KMS-11 (cell line): ENCODE measurements at regions not wholly inside any gene's neighbourhood (a gene's known extent, or its start where the extent isn't known, plus 50 kb on each side); places are given as distances from the start of the nearest gene placed in this dataset.

ENCODE experiments used
- H2AFZ ChIP-seq: fragments of 200-600 bp; sonication (generic); 2 replicates; pipeline ENCODE4 v1.6.1; 2016; ENCODE audit warnings: antibody characterized with exemption, mixed run types, low read depth
- H3K27ac ChIP-seq: fragments of 200-600 bp; sonication (generic); 2 replicates; pipeline ENCODE4 v1.6.1; 2016; ENCODE audit warnings: mild to moderate bottlenecking, mixed run types
- H3K27me3 ChIP-seq: fragments of 200-600 bp; sonication (generic); 2 replicates; pipeline ENCODE4 v1.6.1; 2017; ENCODE audit warnings: mild to moderate bottlenecking, low read depth, mixed run types, moderate library complexity; ENCODE audit not compliant: insufficient read depth
- H3K36me3 ChIP-seq: fragments of 200-600 bp; sonication (generic); 2 replicates; pipeline ENCODE4 v1.6.1; 2017; ENCODE audit warnings: mild to moderate bottlenecking, mixed run types; ENCODE audit not compliant: insufficient read depth
- H3K4me1 ChIP-seq: fragments of 200-600 bp; sonication (generic); 2 replicates; pipeline ENCODE4 v1.6.1; 2016; ENCODE audit warnings: mild to moderate bottlenecking, low read depth, mixed run types; ENCODE audit not compliant: poor library complexity, severe bottlenecking
- H3K4me2 ChIP-seq: fragments of 200-600 bp; sonication (generic); 2 replicates; pipeline ENCODE4 v1.7.0; 2016; ENCODE audit warnings: mild to moderate bottlenecking, mixed run types
- H3K4me3 ChIP-seq: fragments of 200-600 bp; sonication (generic); IDR thresholded peaks from 2 replicates; pipeline ENCODE4 v1.6.1; 2017; ENCODE audit warnings: low read depth, low read length, mixed read lengths; ENCODE audit not compliant: insufficient read depth
- H3K79me2 ChIP-seq: fragments of 200-600 bp; sonication (generic); 2 replicates; pipeline ENCODE4 v1.6.1; 2016; ENCODE audit warnings: low read depth, mixed run types; ENCODE audit not compliant: insufficient read depth
- H3K9ac ChIP-seq: fragments of 200-600 bp; sonication (generic); 2 replicates; pipeline ENCODE4 v1.6.1; 2016; ENCODE audit warnings: mild to moderate bottlenecking, mixed run types
- H4K20me1 ChIP-seq: fragments of 200-600 bp; sonication (generic); 2 replicates; pipeline ENCODE4 v1.6.1; 2016; ENCODE audit warnings: mild to moderate bottlenecking, mixed run types; ENCODE audit not compliant: insufficient read depth
- TF ChIP-seq, protein P1 (sequence below): fragments of 200-600 bp; sonication (generic); conservative IDR thresholded peaks from 2 replicates; pipeline ENCODE4 v1.6.1; 2017; ENCODE audit warnings: low read depth, mild to moderate bottlenecking, antibody characterized with exemption, low read length, moderate library complexity, mixed read lengths

DNA sequence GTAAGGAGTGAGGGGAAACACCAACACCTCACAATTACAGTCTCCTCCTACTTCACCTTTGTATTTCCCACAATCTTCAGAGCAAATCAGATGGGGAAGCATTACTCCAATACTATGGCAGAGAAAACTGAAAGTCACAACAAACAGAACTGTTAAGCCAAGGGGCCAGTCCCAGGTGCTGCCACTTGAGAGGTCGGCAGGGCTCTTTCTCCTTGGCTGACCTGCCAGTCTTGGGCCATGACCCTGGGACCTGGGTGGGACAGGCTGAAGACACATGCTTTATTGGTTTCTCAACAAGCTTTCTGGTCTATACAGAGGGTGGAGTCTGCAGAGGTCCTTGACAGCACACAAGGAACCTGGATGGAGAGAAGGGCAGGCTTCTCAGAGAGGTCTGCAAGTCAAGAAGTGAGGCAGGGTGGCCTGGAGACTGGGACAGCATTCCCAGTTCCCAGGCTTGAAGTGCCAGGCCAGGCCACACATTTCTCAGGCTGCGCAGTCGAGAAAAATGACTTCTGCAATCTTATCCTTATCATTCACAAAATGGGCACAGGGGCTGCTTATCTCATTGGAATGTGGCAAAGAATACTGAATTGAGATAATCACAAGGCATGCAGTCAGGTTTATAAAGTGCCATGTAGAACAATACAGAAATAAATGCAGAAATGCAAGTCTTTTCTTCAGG, 301.0 kb downstream of the CXCL12 start:
- Histone ChIP-seq H3K79me2 (no peaks in the 10 kb centered on the region), H4K20me1 (no peaks in the 10 kb centered on the region)

DNA sequence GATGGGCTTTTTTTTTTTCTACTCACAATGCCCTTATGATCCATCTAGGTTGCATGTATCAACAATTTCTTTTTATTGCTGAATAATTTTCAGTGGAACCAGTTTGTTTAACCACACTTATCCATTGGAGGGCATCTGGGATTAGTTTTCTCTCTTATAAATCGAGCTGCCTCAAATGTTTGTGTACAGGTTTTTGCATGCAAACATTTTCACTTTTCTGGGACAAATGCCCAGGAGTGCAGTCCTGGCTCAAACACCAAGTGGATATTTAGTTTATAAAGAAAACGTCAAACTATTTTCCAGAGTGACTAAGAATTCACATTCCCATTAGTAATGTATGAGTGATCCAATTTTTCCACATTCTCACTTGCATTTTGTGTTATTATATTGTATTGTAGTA, 313.4 kb downstream of the CXCL12 start:
- Histone ChIP-seq H4K20me1 (no peaks in the 10 kb centered on the region), H3K27me3 (no peaks in the 10 kb centered on the region), H3K4me1 (no peaks in the 10 kb centered on the region), H3K9ac (no peak overlapping the region), H3K4me3 (no peak overlapping the region), H3K27ac (no peak overlapping the region), H3K79me2 (no peaks in the 10 kb centered on the region), H3K4me2 (no peak overlapping the region), H2AFZ (no peak overlapping the region), H3K36me3 (no peaks in the 10 kb centered on the region)
- TF ChIP-seq, protein P1, sequence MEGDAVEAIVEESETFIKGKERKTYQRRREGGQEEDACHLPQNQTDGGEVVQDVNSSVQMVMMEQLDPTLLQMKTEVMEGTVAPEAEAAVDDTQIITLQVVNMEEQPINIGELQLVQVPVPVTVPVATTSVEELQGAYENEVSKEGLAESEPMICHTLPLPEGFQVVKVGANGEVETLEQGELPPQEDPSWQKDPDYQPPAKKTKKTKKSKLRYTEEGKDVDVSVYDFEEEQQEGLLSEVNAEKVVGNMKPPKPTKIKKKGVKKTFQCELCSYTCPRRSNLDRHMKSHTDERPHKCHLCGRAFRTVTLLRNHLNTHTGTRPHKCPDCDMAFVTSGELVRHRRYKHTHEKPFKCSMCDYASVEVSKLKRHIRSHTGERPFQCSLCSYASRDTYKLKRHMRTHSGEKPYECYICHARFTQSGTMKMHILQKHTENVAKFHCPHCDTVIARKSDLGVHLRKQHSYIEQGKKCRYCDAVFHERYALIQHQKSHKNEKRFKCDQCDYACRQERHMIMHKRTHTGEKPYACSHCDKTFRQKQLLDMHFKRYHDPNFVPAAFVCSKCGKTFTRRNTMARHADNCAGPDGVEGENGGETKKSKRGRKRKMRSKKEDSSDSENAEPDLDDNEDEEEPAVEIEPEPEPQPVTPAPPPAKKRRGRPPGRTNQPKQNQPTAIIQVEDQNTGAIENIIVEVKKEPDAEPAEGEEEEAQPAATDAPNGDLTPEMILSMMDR: no peak

More for the DNA sequence above, 301.0 kb downstream of the CXCL12 start:
- H3K36me3 ChIP-seq: no peaks in the 10 kb centered on the region
- no peaks in the 10 kb centered on the region for H3K4me1 ChIP-seq
- H3K27ac ChIP-seq: no peak overlapping the region
- no peak overlapping the region for H2AFZ ChIP-seq
- no peak overlapping the region for H3K4me2 ChIP-seq
- no peak overlapping the region for H3K9ac ChIP-seq
- H3K27me3 ChIP-seq: no peaks in the 10 kb centered on the region
- TF ChIP-seq, protein P1: no peak
- H3K4me3 ChIP-seq: no peak overlapping the region

DNA sequence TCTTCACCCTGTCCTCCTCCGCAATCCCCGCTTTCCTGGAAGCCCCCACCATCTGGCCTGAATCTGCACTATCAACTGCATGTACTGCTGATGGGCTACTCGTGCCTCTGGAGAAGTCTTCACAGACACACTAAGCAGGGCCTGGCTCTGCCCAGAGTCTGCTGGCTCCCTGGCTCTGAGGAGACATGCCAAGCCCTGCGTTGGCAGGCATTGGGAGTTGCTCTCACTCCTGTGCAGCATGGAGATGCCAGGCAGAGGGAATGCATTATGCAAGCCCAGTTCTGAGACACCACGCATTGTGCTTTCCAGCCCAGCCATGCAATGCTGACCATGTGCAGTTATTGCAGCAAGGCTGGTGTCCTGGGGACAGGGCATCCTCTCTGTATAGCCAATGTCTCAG, 314.6 kb downstream of the CXCL12 start:
- Histone ChIP-seq H2AFZ (no peak overlapping the region), H3K27ac (no peak overlapping the region), H3K4me2 (no peak overlapping the region), H3K9ac (no peak overlapping the region), H3K4me1 (no peaks in the 10 kb centered on the region), H4K20me1 (no peaks in the 10 kb centered on the region), H3K4me3 (no peak overlapping the region), H3K36me3 (no peaks in the 10 kb centered on the region), H3K27me3 (no peaks in the 10 kb centered on the region), H3K79me2 (no peaks in the 10 kb centered on the region)
- TF ChIP-seq, protein P1: no peak

DNA sequence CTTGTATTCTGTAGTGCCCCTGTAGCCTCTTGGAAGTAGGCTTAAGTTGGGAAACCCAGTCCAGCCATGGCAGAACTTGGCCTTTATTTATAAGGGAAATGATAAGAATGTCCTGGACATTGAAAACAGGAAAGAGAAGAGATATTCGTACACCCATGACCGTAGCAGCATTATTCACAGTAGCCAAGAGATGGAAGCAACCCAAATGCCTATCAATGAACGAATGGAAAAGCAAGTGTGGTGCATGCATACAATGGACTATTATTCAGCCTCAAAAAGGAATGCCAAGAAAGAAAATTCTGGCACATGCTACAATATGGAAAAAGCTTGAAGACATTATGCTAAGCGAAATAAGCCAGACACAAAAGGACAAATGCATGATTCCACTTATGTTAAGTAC, 315.3 kb downstream of the CXCL12 start:
- Histone ChIP-seq H4K20me1 (no peaks in the 10 kb centered on the region), H2AFZ (no peak overlapping the region), H3K79me2 (no peaks in the 10 kb centered on the region), H3K27me3 (no peaks in the 10 kb centered on the region), H3K27ac (no peak overlapping the region), H3K36me3 (no peaks in the 10 kb centered on the region), H3K4me3 (no peak overlapping the region), H3K9ac (no peak overlapping the region), H3K4me1 (no peaks in the 10 kb centered on the region), H3K4me2 (no peak overlapping the region)
- TF ChIP-seq, protein P1: no peak
